IMR-90 (cell line): ENCODE measurements at regions not wholly inside any gene's neighbourhood (a gene's known extent, or its start where the extent isn't known, plus 50 kb on each side); places are given as distances from the start of the nearest gene placed in this dataset.
"Not testable (repeated sequence)": the region's sequence is repeated elsewhere in the genome, so short reads cannot be mapped to it uniquely, and the experiment has no call there.

ENCODE experiments used
- ATAC-seq: fragments of 200-7000 bp; cut with Tn5 transposase; 2 replicates; pipeline ENCODE4 v1.9.1; 2020; ENCODE audit warnings: low read depth, mild to moderate bottlenecking, moderate library complexity
- BruUV-seq: library from RNA; stranded (reverse); fragments of 400-500 nt; replicated peaks from 2 replicates; lab custom pipeline; 2021; lab: Mats Ljungman, UMichigan
- CTCF ChIA-PET: fragments of 300-600 bp; formaldehyde crosslinking; extraction: SDS; loops from one replicate; lab custom pipeline; 2021; ENCODE audit warnings: antibody characterized with exemption; lab: Yijun Ruan, JAX
- POLR2A ChIA-PET: fragments of 300-600 bp; sonication (Branson Sonifier 250); formaldehyde crosslinking; loops from one replicate; lab custom pipeline; 2022; ENCODE audit warnings: antibody characterized with exemption; ENCODE audit not compliant: unreplicated experiment; lab: Charles Lee
- DNase-seq: peaks from one replicate; pipeline ENCODE4 v3.0.0; 2013
- H2AFZ ChIP-seq: replicated peaks from 2 replicates; pipeline ENCODE3; 2013; ENCODE audit warnings: low read length, mild to moderate bottlenecking; ENCODE audit not compliant: poor library complexity
- H2AK5ac ChIP-seq: 2 replicates; pipeline ENCODE4 v1.6.1; 2013; ENCODE audit warnings: low read depth, low read length, inconsistent platforms
- H2AK9ac ChIP-seq: replicated peaks from 2 replicates; pipeline ENCODE3; 2013; ENCODE audit warnings: mild to moderate bottlenecking, low read depth, low read length, moderate library complexity; ENCODE audit not compliant: poor library complexity
- H2BK120ac ChIP-seq: 2 replicates; pipeline ENCODE4 v1.6.1; 2013; ENCODE audit warnings: low read depth, low read length, inconsistent platforms
- H2BK15ac ChIP-seq: 3 replicates; pipeline ENCODE4 v1.6.1; 2013; ENCODE audit warnings: low read depth, low read length, inconsistent platforms
- H2BK20ac ChIP-seq: 2 replicates; pipeline ENCODE4 v1.6.1; 2013; ENCODE audit warnings: low read depth, mild to moderate bottlenecking, inconsistent platforms, low read length, moderate library complexity
- H2BK5ac ChIP-seq: 2 replicates; pipeline ENCODE4 v1.6.1; 2013; ENCODE audit warnings: mild to moderate bottlenecking, low read depth, low read length, inconsistent platforms; ENCODE audit not compliant: poor library complexity, severe bottlenecking
- H3K14ac ChIP-seq: replicated peaks from 2 replicates; pipeline ENCODE4 v1.6.1; 2013; ENCODE audit warnings: low read depth, low read length, inconsistent platforms
- H3K18ac ChIP-seq: 2 replicates; pipeline ENCODE4 v1.6.1; 2013; ENCODE audit warnings: low read depth, low read length, control low read depth
- H3K23ac ChIP-seq: 2 replicates; pipeline ENCODE4 v1.6.1; 2013; ENCODE audit warnings: low read depth, low read length, inconsistent platforms
- H3K27ac ChIP-seq: 2 replicates; pipeline ENCODE4 v1.5.1; 2013; ENCODE audit warnings: mild to moderate bottlenecking, control low read depth, low read length; ENCODE audit not compliant: insufficient read depth
- H3K27me3 ChIP-seq: 2 replicates; pipeline ENCODE4 v1.6.1; 2013; ENCODE audit warnings: low read length; ENCODE audit not compliant: control insufficient read depth, insufficient read depth
- H3K36me3 ChIP-seq: 2 replicates; pipeline ENCODE4 v1.6.1; 2013; ENCODE audit warnings: low read length, mixed read lengths; ENCODE audit not compliant: control insufficient read depth, insufficient read depth
- H3K4ac ChIP-seq: 2 replicates; pipeline ENCODE4 v1.6.1; 2013; ENCODE audit warnings: low read depth, low read length, inconsistent platforms
- H3K4me1 ChIP-seq: 2 replicates; pipeline ENCODE4 v1.6.1; 2013; ENCODE audit warnings: low read length, mixed read lengths; ENCODE audit not compliant: control insufficient read depth, insufficient read depth
- H3K4me2 ChIP-seq: 2 replicates; pipeline ENCODE4 v1.6.1; 2013; ENCODE audit warnings: low read depth, mild to moderate bottlenecking, control low read depth, low read length, moderate library complexity
- H3K4me3 ChIP-seq: 2 replicates; pipeline ENCODE4 v1.5.1; 2013; ENCODE audit warnings: low read depth, mild to moderate bottlenecking, control low read depth, low read length, moderate library complexity; ENCODE audit not compliant: insufficient read depth
- H3K56ac ChIP-seq: 2 replicates; pipeline ENCODE4 v1.6.1; 2013; ENCODE audit warnings: low read length, inconsistent platforms; ENCODE audit not compliant: insufficient read depth; ENCODE audit errors: extremely low read depth
- H3K79me1 ChIP-seq, 2 experiments: 2 replicates each; pipeline ENCODE4 v1.6.1; 2013; ENCODE audit warnings: low read length in 2 of 2, inconsistent platforms in 1 of 2, low read depth in 1 of 2
- H3K9ac ChIP-seq: 2 replicates; pipeline ENCODE4 v1.6.1; 2013; ENCODE audit warnings: low read depth, low read length, control low read depth
- H3K9me1 ChIP-seq: 2 replicates; pipeline ENCODE4 v1.6.1; 2013; ENCODE audit warnings: low read length, inconsistent platforms; ENCODE audit not compliant: insufficient read depth
- H3K9me3 ChIP-seq: 2 replicates; pipeline ENCODE4 v1.6.1; 2013; ENCODE audit warnings: low read length; ENCODE audit not compliant: control insufficient read depth, insufficient read depth
- H4K20me1 ChIP-seq: 2 replicates; pipeline ENCODE4 v1.6.1; 2013; ENCODE audit warnings: low read length, inconsistent platforms; ENCODE audit not compliant: insufficient read depth
- H4K5ac ChIP-seq: 2 replicates; pipeline ENCODE4 v1.6.1; 2013; ENCODE audit warnings: mild to moderate bottlenecking, low read depth, low read length, control low read depth
- H4K8ac ChIP-seq, 2 experiments: 2 replicates each; pipeline ENCODE4 v1.6.1; 2013; ENCODE audit warnings: low read depth in 2 of 2, low read length in 2 of 2, control low read depth in 1 of 2, inconsistent platforms in 1 of 2
- H4K91ac ChIP-seq: 2 replicates; pipeline ENCODE4 v1.6.1; 2013; ENCODE audit warnings: low read depth, low read length, inconsistent platforms; ENCODE audit not compliant: insufficient read depth
- FOS ChIP-seq: fragments of 150-350 bp; IDR thresholded peaks from 2 replicates; pipeline ENCODE4 v1.6.1; 2016; ENCODE audit warnings: low read depth, low read length
- MAZ ChIP-seq: IDR thresholded peaks from 2 replicates; pipeline ENCODE4 v1.6.1; 2012; ENCODE audit warnings: low read depth, mild to moderate bottlenecking, low read length, improper control_type of control experiment, moderate library complexity, borderline replicate concordance
- MXI1 ChIP-seq: IDR thresholded peaks from 2 replicates; pipeline ENCODE4 v1.6.1; 2012; ENCODE audit warnings: low read depth, mild to moderate bottlenecking, low read length, moderate library complexity, borderline replicate concordance
- POLR2A ChIP-seq: IDR thresholded peaks from 2 replicates; pipeline ENCODE4 v1.6.1; 2012; ENCODE audit warnings: mild to moderate bottlenecking, low read depth, low read length
- RFX5 ChIP-seq: IDR thresholded peaks from 2 replicates; pipeline ENCODE4 v1.8.0; 2012; ENCODE audit warnings: low read depth, mild to moderate bottlenecking, low read length, moderate library complexity
- SMC3 ChIP-seq: fragments of 150-350 bp; IDR thresholded peaks from 2 replicates; pipeline ENCODE4 v1.6.1; 2016; ENCODE audit warnings: low read depth, mild to moderate bottlenecking, antibody characterized with exemption, low read length, moderate library complexity
- WGBS, 2 experiments: methylation state at CpG; one replicate each; pipeline versions ENCODE4 v1.1.5 to v1.1.7; 2013; ENCODE audit warnings: missing lambda C conversion rate in 2 of 2; ENCODE audit not compliant: insufficient read length in 1 of 2; ENCODE audit errors: extremely low coverage in 2 of 2; 5-methylcytosine and 5-hydroxymethylcytosine counted together
- dilution Hi-C: fragments of 300-500 bp; cut with HindIII; formaldehyde crosslinking; loops from one replicate; pipeline ENCODE4 v1.14.3; 2018; ENCODE audit warnings: low sequenced_read_pairs; ENCODE audit not compliant: unreplicated experiment
- in situ Hi-C: fragments of 300-500 bp; cut with MboI; formaldehyde crosslinking; loops from 3 replicates; pipeline ENCODE4 v1.14.3; 2019; ENCODE audit warnings: low sequenced_read_pairs, inconsistent platforms, mixed read lengths
- intact Hi-C: fragments of 100-400 bp; cut with micrococcal nuclease; formaldehyde crosslinking; loops from 2 replicates; pipeline ENCODE4 v1.10.0; 2022
- TF ChIP-seq, protein P1 (sequence below): fragments of 150-350 bp; IDR thresholded peaks from 2 replicates; pipeline ENCODE4 v1.6.1; 2017; ENCODE audit warnings: mild to moderate bottlenecking, antibody characterized with exemption, low read length, low read depth
- TF ChIP-seq, protein P2 (sequence below): fragments of 150-350 bp; IDR thresholded peaks from 2 replicates; pipeline ENCODE4 v1.6.1; 2016; ENCODE audit warnings: low read depth, mild to moderate bottlenecking, low read length, moderate library complexity, borderline replicate concordance

DNA sequence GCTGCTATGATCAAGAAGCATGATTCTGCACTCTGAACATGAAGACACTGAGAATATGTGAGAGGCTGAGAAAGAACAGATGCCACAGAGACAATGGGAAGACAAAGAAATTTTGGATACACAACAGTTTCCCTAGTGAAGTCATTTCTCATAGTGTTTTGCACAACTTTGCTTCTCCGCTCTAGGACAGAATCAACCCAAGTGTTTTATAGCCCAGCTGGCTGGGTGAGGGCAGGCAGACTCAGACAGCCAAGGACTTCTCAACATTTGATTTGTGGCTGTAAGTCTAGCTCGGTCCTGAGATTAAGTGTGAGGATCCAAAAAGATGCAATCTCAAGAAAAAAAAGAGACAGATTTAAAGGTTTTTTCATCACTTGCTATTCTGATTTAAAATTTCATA is 536.5 kb upstream of the CRIM1 start:
- H4K5ac ChIP-seq, result no peak overlapping the region
- no peak overlapping the region for H2AFZ ChIP-seq
- no CpG with 5 or more reads among the region's 2 CpGs for WGBS, 2 experiments
- H3K4me2 ChIP-seq, result no peak overlapping the region
- CTCF ChIA-PET, result no interaction called here
- no peak overlapping the region for H3K23ac ChIP-seq
- no peak overlapping the region for H4K91ac ChIP-seq
- no peaks in the 10 kb centered on the region for H3K79me1 ChIP-seq
- no peak overlapping the region for H3K27ac ChIP-seq
- no peak overlapping the region for H3K9ac ChIP-seq
- H2AK5ac ChIP-seq, result no peak overlapping the region
- POLR2A ChIA-PET, result no interaction called here
- no peaks in the 10 kb centered on the region for H3K36me3 ChIP-seq
- no peaks in the 10 kb centered on the region for H3K27me3 ChIP-seq
- H3K9me3 ChIP-seq, result no peaks in the 10 kb centered on the region
- no peak overlapping the region for H3K56ac ChIP-seq
- dilution Hi-C loops, result no loop called here
- no TSS peak for BruUV-seq
- DNase-seq (no peak), ATAC-seq (no peak)
- intact Hi-C loops, result no loop called here
- no peak overlapping the region for H2BK20ac ChIP-seq
- H3K4me1 ChIP-seq, result no peaks in the 10 kb centered on the region
- no peak overlapping the region for H4K8ac ChIP-seq
- no peak overlapping the region for H2BK15ac ChIP-seq
- in situ Hi-C loops, result no loop called here
- no peak for TF ChIP-seq MXI1
- no peak for TF ChIP-seq MAZ
- no peak for TF ChIP-seq RFX5
- TF ChIP-seq SMC3, result no peak
- TF ChIP-seq, protein P1, sequence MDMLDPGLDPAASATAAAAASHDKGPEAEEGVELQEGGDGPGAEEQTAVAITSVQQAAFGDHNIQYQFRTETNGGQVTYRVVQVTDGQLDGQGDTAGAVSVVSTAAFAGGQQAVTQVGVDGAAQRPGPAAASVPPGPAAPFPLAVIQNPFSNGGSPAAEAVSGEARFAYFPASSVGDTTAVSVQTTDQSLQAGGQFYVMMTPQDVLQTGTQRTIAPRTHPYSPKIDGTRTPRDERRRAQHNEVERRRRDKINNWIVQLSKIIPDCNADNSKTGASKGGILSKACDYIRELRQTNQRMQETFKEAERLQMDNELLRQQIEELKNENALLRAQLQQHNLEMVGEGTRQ, result no peak
- TF ChIP-seq, protein P2, sequence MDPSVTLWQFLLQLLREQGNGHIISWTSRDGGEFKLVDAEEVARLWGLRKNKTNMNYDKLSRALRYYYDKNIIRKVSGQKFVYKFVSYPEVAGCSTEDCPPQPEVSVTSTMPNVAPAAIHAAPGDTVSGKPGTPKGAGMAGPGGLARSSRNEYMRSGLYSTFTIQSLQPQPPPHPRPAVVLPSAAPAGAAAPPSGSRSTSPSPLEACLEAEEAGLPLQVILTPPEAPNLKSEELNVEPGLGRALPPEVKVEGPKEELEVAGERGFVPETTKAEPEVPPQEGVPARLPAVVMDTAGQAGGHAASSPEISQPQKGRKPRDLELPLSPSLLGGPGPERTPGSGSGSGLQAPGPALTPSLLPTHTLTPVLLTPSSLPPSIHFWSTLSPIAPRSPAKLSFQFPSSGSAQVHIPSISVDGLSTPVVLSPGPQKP, result no peak
- TF ChIP-seq FOS, result no peak
- no peak for TF ChIP-seq POLR2A
- H2AK9ac ChIP-seq, result no peak overlapping the region
- no peaks in the 10 kb centered on the region for H3K9me1 ChIP-seq
- H4K20me1 ChIP-seq, result no peaks in the 10 kb centered on the region
- no peak overlapping the region for H3K14ac ChIP-seq
- no peak overlapping the region for H2BK5ac ChIP-seq
- no peak overlapping the region for H3K4ac ChIP-seq
- no peak overlapping the region for H3K4me3 ChIP-seq
- no peak overlapping the region for H3K18ac ChIP-seq
- no peak overlapping the region for H2BK120ac ChIP-seq

DNA sequence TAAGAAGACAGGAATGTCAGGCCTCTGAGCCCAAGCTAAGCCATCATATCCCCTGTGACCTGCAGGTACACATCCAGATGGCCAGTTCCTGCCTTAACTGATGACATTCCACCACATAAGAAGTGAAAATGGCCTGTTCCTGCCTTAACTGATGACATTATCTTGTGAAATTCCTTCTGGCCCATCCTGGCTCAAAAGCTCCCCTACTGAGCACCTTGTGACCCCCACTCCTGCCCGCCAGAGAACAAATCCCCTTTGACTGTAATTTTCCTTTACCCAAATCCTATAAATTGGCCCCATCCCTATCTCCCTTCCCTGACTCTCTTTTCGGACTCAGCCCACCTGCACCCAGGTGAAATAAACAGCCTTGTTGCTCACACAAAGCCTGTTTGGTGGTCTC is 537.2 kb upstream of the CRIM1 start:
- H3K23ac ChIP-seq, H2BK120ac ChIP-seq, H3K27ac ChIP-seq, H4K8ac ChIP-seq, H3K9ac ChIP-seq, dilution Hi-C loops, H2AK9ac ChIP-seq, H3K14ac ChIP-seq, H2BK5ac ChIP-seq, DNase-seq, in situ Hi-C loops, H4K5ac ChIP-seq, H3K56ac ChIP-seq, H3K9me3 ChIP-seq, ATAC-seq, H2BK20ac ChIP-seq, H3K4ac ChIP-seq, H3K18ac ChIP-seq, H3K79me1 ChIP-seq, H3K4me2 ChIP-seq, H4K91ac ChIP-seq, intact Hi-C loops, H2BK15ac ChIP-seq, H3K4me1 ChIP-seq, BruUV-seq, H3K36me3 ChIP-seq, POLR2A ChIA-PET, H2AK5ac ChIP-seq, CTCF ChIA-PET, H2AFZ ChIP-seq, H3K4me3 ChIP-seq, H3K27me3 ChIP-seq, H4K20me1 ChIP-seq, H3K9me1 ChIP-seq: not testable (repeated sequence)
- no CpG with 5 or more reads among the region's 2 CpGs for WGBS, 2 experiments
